BLaER1 (cell line): ENCODE measurements at regions not wholly inside any gene's neighbourhood (a gene's known extent, or its start where the extent isn't known, plus 50 kb on each side); places are given as distances from the start of the nearest gene placed in this dataset.
"Not testable (repeated sequence)": the region's sequence is repeated elsewhere in the genome, so short reads cannot be mapped to it uniquely, and the experiment has no call there.

Experiments used
- H3K27ac ChIP-seq: shearing (Covaris generic); formaldehyde crosslinking; 2 replicates; pipeline ENCODE4 v1.8.1; 2022
- H3K27me3 ChIP-seq: shearing (Covaris generic); formaldehyde crosslinking; 2 replicates; pipeline ENCODE4 v1.8.1; 2022
- H3K36me3 ChIP-seq: shearing (Covaris generic); formaldehyde crosslinking; 2 replicates; pipeline ENCODE4 v1.8.1; 2022
- H3K4me1 ChIP-seq: shearing (Covaris generic); formaldehyde crosslinking; 2 replicates; pipeline ENCODE4 v1.8.1; 2022
- H3K4me2 ChIP-seq: shearing (Covaris generic); formaldehyde crosslinking; 2 replicates; pipeline ENCODE4 v1.8.1; 2022
- H3K4me3 ChIP-seq: shearing (Covaris generic); formaldehyde crosslinking; 2 replicates; pipeline ENCODE4 v1.8.1; 2022
- H3K9ac ChIP-seq: shearing (Covaris generic); formaldehyde crosslinking; 2 replicates; pipeline ENCODE4 v1.8.1; 2022
- H3K9me3 ChIP-seq: shearing (Covaris generic); formaldehyde crosslinking; 2 replicates; pipeline ENCODE4 v1.8.1; 2022
- H4K20me1 ChIP-seq: shearing (Covaris generic); formaldehyde crosslinking; 2 replicates; pipeline ENCODE4 v1.8.1; 2022
- Cebpa-rat ChIP-seq: shearing (Covaris generic); IDR thresholded peaks from 2 replicates; pipeline ENCODE4 v1.8.1; 2022

- H3K4me3 ChIP-seq, result no peak overlapping the region
- no peak overlapping the region for H3K9ac ChIP-seq
- no peak overlapping the region for H3K4me2 ChIP-seq
- H4K20me1 ChIP-seq, result no peaks in the 10 kb centered on the region
- H3K27me3 ChIP-seq, result no peaks in the 10 kb centered on the region
- peaks cover 9% of the 10 kb centered on the region; the same call in 1 of the 2 replicates for H3K9me3 ChIP-seq
- no peak for TF ChIP-seq Cebpa-rat
- H3K4me1 ChIP-seq, result no peaks in the 10 kb centered on the region
- H3K27ac ChIP-seq, result no peak overlapping the region
- H3K36me3 ChIP-seq, result no peaks in the 10 kb centered on the region
These were observed 969.0 kb upstream of the ALCAM start for GRCh38 chr3:104397713-104398112.

DNA sequence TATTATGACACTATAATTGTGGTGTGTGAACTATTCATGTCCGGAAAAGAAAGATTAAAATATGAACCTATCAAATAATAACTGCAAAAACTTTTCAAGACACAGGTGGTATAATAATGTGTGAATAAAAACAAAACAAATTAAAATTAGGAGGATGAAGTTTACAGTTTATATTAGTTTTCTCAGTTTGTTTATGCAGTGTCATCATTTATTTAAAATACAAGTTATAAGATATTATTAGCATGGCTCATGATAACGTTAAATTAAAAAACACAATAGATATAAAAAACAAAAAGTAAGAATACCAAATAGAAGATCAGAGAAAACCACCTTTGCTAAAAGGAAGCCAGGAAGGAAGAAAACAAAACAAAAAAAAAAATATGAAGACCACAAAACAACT lies 963.8 kb upstream of the ALCAM start:
- no peaks in the 10 kb centered on the region for H4K20me1 ChIP-seq

DNA sequence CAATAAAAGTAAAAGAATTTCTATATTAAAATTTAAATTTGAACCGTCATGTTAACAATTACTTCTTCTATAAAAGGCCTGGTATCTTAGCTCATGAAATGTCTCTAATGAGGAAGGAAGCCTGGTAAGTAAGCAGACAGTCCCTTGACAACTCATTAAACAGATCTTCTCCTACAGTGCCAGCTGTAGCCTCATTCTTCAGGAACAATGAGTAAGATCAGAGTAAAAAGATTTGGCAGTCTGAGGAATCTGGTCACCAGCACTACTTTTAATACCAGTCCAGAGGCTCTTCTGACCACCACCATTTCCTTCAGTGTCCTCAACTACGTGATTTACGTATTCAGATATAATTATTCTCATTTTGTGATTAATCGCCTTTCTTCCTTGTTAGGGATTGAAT lies 955.0 kb upstream of the ALCAM start:
- Histone ChIP-seq H3K36me3 (no peaks in the 10 kb centered on the region), H3K27ac (no peak overlapping the region), H3K9ac (no peak overlapping the region), H3K4me2 (no peak overlapping the region), H3K4me3 (no peak overlapping the region), H4K20me1 (no peaks in the 10 kb centered on the region), H3K4me1 (no peaks in the 10 kb centered on the region), H3K27me3 (no peaks in the 10 kb centered on the region), H3K9me3 (no peaks in the 10 kb centered on the region)
- TF ChIP-seq Cebpa-rat, result no peak

More for the DNA sequence above, 963.8 kb upstream of the ALCAM start:
- H3K4me3 ChIP-seq, result no peak overlapping the region
- no peak overlapping the region for H3K27ac ChIP-seq
- no peak overlapping the region for H3K9ac ChIP-seq
- H3K36me3 ChIP-seq, result no peaks in the 10 kb centered on the region
- TF ChIP-seq Cebpa-rat, result no peak
- no peak overlapping the region for H3K4me2 ChIP-seq
- no peaks in the 10 kb centered on the region for H3K27me3 ChIP-seq
- peaks cover 9% of the 10 kb centered on the region; the same call in 1 of the 2 replicates for H3K9me3 ChIP-seq
- H3K4me1 ChIP-seq, result no peaks in the 10 kb centered on the region

- no peak overlapping the region for H3K4me2 ChIP-seq
- H4K20me1 ChIP-seq, result no peaks in the 10 kb centered on the region
- H3K27ac ChIP-seq, result no peak overlapping the region
- no peak for TF ChIP-seq Cebpa-rat
- no peaks in the 10 kb centered on the region for H3K9me3 ChIP-seq
- H3K27me3 ChIP-seq, result no peaks in the 10 kb centered on the region
- H3K4me3 ChIP-seq, result no peak overlapping the region
- H3K36me3 ChIP-seq, result no peaks in the 10 kb centered on the region
- no peak overlapping the region for H3K9ac ChIP-seq
- no peaks in the 10 kb centered on the region for H3K4me1 ChIP-seq
These were observed 953.8 kb upstream of the ALCAM start for GRCh38 chr3:104412608-104413580.

GRCh38 chr3:104428337-104428925 lies 938.3 kb upstream of the ALCAM start:
- Histone ChIP-seq H3K9me3 (no peaks in the 10 kb centered on the region), H3K27me3 (no peaks in the 10 kb centered on the region), H4K20me1 (no peaks in the 10 kb centered on the region), H3K4me2 (no peak overlapping the region), H3K36me3 (no peaks in the 10 kb centered on the region), H3K4me3 (no peak overlapping the region), H3K4me1 (no peaks in the 10 kb centered on the region), H3K9ac (no peak overlapping the region), H3K27ac (no peak overlapping the region)
- TF ChIP-seq Cebpa-rat, result no peak

GRCh38 chr3:104429727-104430126 lies 937.0 kb upstream of the ALCAM start:
- no peak for TF ChIP-seq Cebpa-rat
- Histone ChIP-seq H3K4me2 (no peak overlapping the region), H3K27me3 (no peaks in the 10 kb centered on the region), H3K9ac (no peak overlapping the region), H3K4me1 (no peaks in the 10 kb centered on the region), H3K27ac (no peak overlapping the region), H4K20me1 (no peaks in the 10 kb centered on the region), H3K36me3 (no peaks in the 10 kb centered on the region), H3K4me3 (no peak overlapping the region), H3K9me3 (no peaks in the 10 kb centered on the region)

DNA sequence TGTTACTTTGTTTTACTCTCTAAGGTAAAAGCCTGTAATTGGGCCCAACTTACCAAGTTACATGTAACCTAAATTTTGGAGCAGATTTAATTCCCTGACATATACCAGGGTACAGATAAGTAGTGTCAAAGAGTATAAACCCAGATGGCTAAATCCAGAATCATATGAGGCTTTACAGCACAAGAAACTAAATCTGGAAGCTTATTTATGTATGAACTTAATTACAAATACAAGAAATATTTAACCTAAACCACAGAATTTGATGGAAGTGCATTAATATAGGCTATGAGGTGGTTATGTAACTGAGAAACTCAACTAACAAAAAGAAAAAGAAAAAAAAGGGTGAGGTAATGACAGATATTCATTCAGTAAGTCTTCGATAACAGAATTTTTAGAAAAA lies 930.2 kb upstream of the ALCAM start:
- no peaks in the 10 kb centered on the region for H3K4me1 ChIP-seq
- no peak overlapping the region for H3K4me2 ChIP-seq
- H3K4me3 ChIP-seq, result no peak overlapping the region
- no peak overlapping the region for H3K27ac ChIP-seq
- no peaks in the 10 kb centered on the region for H4K20me1 ChIP-seq
- H3K27me3 ChIP-seq, result no peaks in the 10 kb centered on the region
- no peaks in the 10 kb centered on the region for H3K36me3 ChIP-seq
- H3K9ac ChIP-seq, result no peak overlapping the region
- no peaks in the 10 kb centered on the region for H3K9me3 ChIP-seq
- TF ChIP-seq Cebpa-rat, result no peak

DNA sequence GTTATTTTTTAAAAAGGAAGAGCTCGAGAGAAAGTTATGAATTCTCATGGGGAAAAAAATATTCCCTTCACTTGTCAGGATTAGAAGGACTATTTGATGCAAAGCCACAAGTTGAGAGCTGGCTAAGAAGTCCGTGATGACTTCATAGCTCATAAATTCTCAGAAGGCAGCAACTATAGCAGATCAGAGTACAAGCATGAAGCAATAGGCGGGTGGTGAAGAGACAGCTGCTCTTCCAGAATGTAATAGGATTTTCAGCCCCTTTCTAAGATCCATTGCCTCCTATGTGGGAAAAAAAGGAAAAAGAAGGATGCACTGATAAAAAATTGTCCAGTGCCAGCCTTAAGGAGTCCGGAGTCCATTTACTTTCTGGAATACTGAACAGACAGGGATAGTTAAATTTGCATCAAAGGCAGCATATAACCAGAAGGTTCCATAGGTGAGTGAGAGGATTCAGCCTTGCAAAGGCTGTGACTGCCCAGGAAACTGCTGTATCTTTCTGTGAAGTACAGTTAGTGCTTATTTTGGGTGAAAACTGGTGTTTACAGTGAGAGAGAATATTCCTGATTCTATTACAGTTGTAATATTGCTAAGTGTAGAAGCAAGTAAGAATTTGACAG lies 929.5 kb upstream of the ALCAM start:
- Histone ChIP-seq H3K4me3 (no peak overlapping the region), H3K27me3 (no peaks in the 10 kb centered on the region), H3K9ac (no peak overlapping the region), H3K36me3 (no peaks in the 10 kb centered on the region), H3K4me2 (no peak overlapping the region), H3K27ac (no peak overlapping the region), H3K4me1 (no peaks in the 10 kb centered on the region), H3K9me3 (no peaks in the 10 kb centered on the region), H4K20me1 (no peaks in the 10 kb centered on the region)
- TF ChIP-seq Cebpa-rat, result no peak

- no peak overlapping the region for H3K9ac ChIP-seq
- no peaks in the 10 kb centered on the region for H4K20me1 ChIP-seq
- no peak overlapping the region for H3K27ac ChIP-seq
- no peaks in the 10 kb centered on the region for H3K4me1 ChIP-seq
- no peaks in the 10 kb centered on the region for H3K9me3 ChIP-seq
- H3K27me3 ChIP-seq, result no peaks in the 10 kb centered on the region
- no peak overlapping the region for H3K4me2 ChIP-seq
- TF ChIP-seq Cebpa-rat, result no peak
- H3K36me3 ChIP-seq, result no peaks in the 10 kb centered on the region
- H3K4me3 ChIP-seq, result no peak overlapping the region
These were observed 928.8 kb upstream of the ALCAM start for GRCh38 chr3:104437891-104438290.

GRCh38 chr3:104438706-104439105 lies 928.0 kb upstream of the ALCAM start:
- no peak for TF ChIP-seq Cebpa-rat
- Histone ChIP-seq H3K4me2 (no peak overlapping the region), H3K27me3 (no peaks in the 10 kb centered on the region), H3K4me3 (no peak overlapping the region), H3K9me3 (no peaks in the 10 kb centered on the region), H3K36me3 (no peaks in the 10 kb centered on the region), H3K4me1 (no peaks in the 10 kb centered on the region), H3K27ac (no peak overlapping the region), H4K20me1 (no peaks in the 10 kb centered on the region), H3K9ac (no peak overlapping the region)

- H3K27ac ChIP-seq, H3K36me3 ChIP-seq, H3K4me2 ChIP-seq, H3K4me3 ChIP-seq, H4K20me1 ChIP-seq, H3K27me3 ChIP-seq, H3K9ac ChIP-seq, H3K9me3 ChIP-seq, H3K4me1 ChIP-seq: not testable (repeated sequence)
These were observed 921.3 kb upstream of the ALCAM start for GRCh38 chr3:104445252-104445919.
